Kidney capillary endothelial cell (primary cell): ENCODE measurements at regions not wholly inside any gene's neighbourhood (a gene's known extent, or its start where the extent isn't known, plus 50 kb on each side); places are given as distances from the start of the nearest gene placed in this dataset.

ENCODE experiments used
- DNase-seq: peaks from one replicate; pipeline ENCODE4 v3.0.0-alpha.2; 2018; ENCODE audit warnings: low spot score

DNA sequence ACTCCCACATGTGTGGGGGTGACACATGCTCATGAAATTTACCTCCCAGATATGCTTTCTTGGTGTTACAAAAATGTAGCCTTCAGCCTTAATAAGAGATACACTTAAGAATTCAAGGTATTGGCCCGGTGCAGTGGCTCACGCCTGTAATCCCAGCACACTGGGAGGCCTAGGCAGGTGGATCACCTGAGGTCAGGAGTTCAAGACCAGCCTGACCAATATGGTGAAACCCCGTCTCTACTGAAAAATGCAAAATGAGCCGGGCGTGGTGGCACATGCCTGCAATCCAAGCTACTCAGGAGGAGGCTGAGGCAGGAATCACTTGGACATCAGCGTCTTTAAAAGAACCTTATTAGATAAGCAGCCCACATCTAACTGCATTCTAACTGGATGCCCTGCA is 614.3 kb upstream of the CDH4 start:
- no peak for DNase-seq

- no peak for DNase-seq
Measured at GRCh38 chr20:60638430-60639098, 613.5 kb upstream of the CDH4 start.

DNA sequence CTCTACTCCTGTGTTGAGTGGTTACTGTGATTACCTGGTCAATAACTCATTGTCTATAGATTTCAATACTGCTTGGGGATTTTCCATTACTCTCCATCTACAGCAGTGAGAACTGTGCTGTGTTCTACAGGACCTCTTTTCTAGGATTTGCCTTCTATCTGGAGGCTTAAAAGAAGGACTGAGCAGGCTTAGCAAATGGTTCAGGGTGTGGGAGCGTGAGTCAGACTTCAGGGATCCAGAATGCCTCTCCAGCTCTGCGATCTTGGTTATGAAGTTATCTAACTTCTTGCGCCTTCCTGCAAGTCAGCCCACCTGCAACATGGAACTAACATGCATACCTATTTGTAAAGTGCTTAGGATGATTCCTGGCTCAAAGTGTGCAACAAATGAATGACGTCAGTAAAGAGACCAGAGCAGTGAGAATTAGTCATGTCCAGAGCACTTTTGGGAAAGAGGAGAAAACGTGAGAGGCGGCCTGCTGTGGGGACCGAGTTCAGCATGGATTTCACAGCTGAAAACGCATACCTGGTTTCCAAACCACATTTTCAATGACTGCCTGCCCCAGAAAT is 610.1 kb upstream of the CDH4 start:
- no peak for DNase-seq

GRCh38 chr20:60642541-60642940 is 609.5 kb upstream of the CDH4 start:
- DNase-seq = no peak

- no peak for DNase-seq
Measured at GRCh38 chr20:60648556-60648955, 603.5 kb upstream of the CDH4 start.

GRCh38 chr20:60649541-60649940 is 602.5 kb upstream of the CDH4 start:
- DNase-seq = no peak

- no peak for DNase-seq
Measured at GRCh38 chr20:60650087-60650486, 602.0 kb upstream of the CDH4 start.

DNA sequence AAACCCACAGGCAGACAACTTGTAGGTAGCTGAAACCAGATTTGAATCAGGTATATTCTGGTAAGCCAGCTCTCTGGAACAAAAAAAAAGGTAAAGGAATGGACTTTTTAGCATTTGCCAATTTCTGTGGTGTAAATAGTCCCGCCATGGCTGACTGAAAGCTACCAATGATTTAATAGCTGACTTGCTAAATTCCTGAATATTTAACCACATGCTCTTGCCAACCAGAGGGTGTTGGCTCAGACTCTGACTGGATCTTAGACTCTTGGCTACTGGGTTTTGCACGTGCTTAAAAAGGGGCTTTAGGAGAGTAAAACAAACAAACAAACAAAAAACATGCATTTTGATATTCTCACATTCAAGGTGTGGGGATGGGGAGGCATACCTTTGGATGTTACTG is 600.0 kb upstream of the CDH4 start:
- no peak for DNase-seq

- no peak for DNase-seq
Measured at GRCh38 chr20:60652615-60653014, 599.4 kb upstream of the CDH4 start.

DNA sequence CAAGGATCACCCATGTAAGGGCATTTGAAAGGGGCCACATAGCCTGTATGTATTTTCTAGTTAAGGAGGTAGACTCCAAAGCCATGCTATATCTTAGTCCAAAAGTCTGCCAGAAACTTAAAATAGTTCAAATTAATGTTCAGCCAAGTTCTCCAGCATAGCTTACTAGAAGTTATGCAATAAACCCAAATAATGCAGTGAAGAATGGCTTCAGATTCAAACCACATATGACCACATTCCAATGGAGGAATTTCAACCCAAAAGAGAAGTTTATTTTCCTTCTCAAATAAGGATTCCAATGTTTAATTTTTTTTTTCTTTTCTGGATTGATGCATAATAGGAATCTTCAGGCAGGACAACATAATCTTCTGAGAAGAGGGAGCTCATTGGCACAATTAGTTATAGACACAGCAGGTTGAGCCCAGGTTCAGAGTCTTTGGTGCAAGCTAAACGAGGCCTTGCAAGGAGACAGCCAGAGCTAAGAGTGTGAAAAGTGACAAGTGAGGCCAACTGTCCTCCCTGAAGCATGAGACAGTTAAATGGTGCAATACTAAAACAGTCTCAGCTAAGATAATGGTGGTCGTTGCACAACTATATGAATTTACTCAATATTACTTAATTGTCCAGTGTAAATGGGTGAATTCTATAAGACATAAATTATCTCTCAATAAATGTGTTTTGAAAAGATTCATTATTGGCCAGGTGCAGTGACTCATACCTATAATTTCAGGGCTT is 598.8 kb upstream of the CDH4 start:
- DNase-seq = no peak

- no peak for DNase-seq
Measured at GRCh38 chr20:60658681-60659080, 593.4 kb upstream of the CDH4 start.

- no peak for DNase-seq
Measured at GRCh38 chr20:60659240-60659639, 592.8 kb upstream of the CDH4 start.

- no peak for DNase-seq
Measured at GRCh38 chr20:60662307-60662706, 589.8 kb upstream of the CDH4 start.

DNA sequence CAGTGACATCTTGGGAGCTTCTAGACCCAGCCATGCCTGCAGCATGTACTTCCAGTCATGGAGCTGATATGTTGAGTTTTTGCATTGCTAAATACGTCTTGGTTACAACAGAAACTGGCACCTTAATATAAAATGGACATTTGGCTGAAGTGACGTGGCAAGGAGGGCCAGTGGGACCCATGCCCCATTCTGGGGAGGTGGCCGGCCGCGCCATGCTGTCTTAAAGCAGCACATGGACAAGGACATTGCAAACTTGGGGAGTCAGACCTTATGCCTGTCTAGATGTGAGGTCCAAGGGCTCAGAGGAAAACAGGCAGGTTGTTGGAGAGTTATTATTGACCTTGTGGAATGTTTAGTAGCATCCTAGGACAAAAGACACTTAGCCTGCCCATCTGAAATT is 588.0 kb upstream of the CDH4 start:
- no peak for DNase-seq

- no peak for DNase-seq
Measured at GRCh38 chr20:60667641-60668040, 584.4 kb upstream of the CDH4 start.

DNA sequence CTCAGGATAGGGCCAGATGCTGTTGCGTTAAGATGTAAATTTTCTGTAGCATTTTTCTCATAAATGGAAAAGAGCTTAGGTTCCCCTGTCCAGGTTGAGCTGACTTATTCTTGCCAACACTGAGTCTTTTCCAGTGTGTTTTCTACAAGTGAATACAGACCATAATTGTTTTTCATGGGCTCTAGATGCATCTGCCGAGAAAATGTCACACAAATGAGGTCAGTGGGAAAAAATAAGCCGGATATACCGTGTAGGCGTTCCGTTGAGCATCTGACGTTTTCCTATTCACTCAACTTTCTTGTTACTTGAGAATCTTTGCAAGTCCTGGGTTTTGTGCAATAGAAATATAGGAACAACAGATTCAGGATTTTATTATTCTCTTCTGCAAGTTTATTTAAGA is 582.9 kb upstream of the CDH4 start:
- no peak for DNase-seq

- DNase-seq = no peak
Measured at GRCh38 chr20:60676011-60676410, 576.0 kb upstream of the CDH4 start.

DNA sequence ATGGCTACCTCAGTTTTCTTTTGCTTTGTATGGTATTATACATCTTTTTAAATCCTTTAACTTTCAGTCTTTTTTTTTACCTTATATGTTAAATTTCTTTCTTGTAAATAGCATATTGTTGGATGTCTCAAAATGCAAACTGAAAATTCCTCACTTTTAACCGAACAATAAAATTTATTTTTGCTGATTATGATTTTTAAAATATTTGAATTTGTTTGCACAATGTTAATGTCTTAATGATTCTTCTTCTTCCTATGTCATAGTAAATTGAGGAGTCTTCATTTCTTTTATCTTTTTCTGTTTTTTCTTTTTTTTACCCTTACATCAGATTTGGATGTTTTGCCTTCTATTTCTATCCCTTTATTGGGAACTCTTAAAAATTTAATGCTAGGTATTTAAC is 574.2 kb upstream of the CDH4 start:
- DNase-seq = no peak

- DNase-seq = no peak
Measured at GRCh38 chr20:60680554-60680953, 571.5 kb upstream of the CDH4 start.

GRCh38 chr20:60687213-60687612 is 564.8 kb upstream of the CDH4 start:
- no peak for DNase-seq

DNA sequence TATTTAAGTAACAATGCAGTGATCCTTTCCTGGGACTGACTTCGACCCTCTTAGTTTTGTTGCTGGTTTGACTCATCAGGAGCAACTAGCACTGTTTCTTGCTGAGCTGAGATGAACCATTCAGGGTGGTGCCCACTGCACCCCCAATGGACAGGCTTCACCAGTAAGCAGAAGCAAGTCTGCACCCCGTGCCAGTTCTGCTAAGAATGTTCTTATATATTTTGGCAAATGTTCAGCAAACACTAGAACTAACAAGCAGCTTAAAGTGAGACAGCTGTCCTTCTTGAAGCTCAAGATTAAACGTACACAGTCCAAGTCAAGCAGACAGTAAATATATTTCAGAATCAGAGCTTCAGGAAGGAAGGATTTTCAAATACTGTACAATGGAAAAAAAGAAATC is 561.3 kb upstream of the CDH4 start:
- no peak for DNase-seq

DNA sequence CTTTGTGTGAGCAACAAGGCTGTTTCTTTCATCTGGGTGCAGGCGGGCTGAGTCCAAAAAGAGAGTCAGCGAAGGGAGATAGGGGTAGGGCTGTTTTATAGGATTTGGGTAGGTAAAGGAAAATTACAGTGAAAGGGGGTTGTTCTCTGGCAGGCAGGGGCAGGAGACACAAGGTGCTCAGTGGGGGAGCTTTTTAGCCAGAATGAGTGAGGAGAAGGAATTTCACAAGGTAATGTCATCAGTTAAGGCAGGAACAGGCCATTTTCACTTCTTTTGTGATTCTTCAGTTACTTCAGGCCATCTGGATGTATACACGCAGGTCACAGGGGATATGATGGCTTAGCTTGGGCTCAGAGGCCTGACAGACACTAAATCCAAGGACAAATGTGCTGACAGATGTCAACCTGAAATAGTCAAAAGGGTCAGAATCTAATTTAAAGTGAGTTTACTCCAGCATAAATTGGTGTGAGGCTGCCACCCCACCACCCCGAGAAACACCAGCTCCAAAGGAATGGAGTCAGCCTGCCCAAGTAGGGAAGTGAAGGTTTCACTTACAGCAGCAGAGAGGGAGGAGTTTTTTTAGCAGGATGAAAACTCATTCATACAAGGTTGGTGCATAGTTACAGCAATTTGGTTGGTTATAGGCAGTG is 560.0 kb upstream of the CDH4 start:
- no peak for DNase-seq

DNA sequence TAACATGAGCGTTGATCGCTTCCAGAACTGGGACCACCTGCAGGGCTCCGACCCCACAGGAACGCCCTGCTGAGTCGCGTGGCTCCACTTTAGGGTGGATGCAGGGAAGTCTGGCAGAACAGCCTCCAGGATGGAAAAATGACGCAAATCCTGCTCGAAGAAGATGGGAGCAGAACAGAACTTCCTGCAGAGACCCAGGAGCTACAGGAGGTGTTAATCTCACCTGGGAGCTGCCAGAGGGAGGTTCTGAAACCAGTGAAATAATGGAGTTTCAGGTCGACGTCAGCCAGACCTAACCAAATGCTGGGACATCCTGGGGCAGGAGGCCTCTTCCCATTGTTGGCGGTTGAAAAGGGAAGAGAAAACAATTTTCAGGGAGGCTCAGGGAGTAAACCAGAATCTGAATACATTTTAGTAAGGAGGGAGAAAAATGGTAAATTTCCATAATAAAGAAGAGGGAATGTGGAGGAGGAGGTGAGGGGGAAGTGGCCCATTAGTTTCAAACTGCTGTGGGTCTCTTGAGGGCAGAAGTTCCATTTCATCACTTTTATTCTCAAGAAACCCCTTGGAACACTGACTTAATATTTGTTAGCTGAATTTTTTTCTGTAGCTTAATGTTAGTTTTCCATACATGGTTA is 558.4 kb upstream of the CDH4 start:
- DNase-seq = no peak
